Thoracic aorta (tissue), 2 donors: ENCODE measurements at regions not wholly inside any gene's neighbourhood (a gene's known extent, or its start where the extent isn't known, plus 50 kb on each side); places are given as distances from the start of the nearest gene placed in this dataset.

ENCODE experiments used
- ATAC-seq: fragments of 150-250 bp; one replicate; pipeline ENCODE4 v1.8.0; 2017; ENCODE audit warnings: low read depth; ENCODE audit not compliant: insufficient number of reproducible peaks, low FRiP score
- DNase-seq: peaks from one replicate; pipeline ENCODE4 v3.0.0-alpha.2; 2020; ENCODE audit warnings: low spot score
- H3K27ac ChIP-seq, 2 donors: fragments of 200-600 bp; sonication (generic); 1 replicate in 1 of 2; 2 replicates in 1 of 2; pipeline ENCODE4 v1.5.1; 2016; ENCODE audit warnings: mild to moderate bottlenecking in 2 of 2, moderate library complexity in 2 of 2
- H3K27me3 ChIP-seq: fragments of 200-600 bp; sonication (generic); replicated peaks from 2 replicates; pipeline ENCODE4 v1.6.0; 2016; ENCODE audit warnings: mild to moderate bottlenecking; ENCODE audit not compliant: insufficient read depth
- H3K36me3 ChIP-seq: fragments of 200-600 bp; sonication (generic); one replicate; pipeline ENCODE4 v1.5.1; 2016
- H3K4me1 ChIP-seq, 2 donors: fragments of 200-600 bp; sonication (generic); 1 replicate in 1 of 2; 2 replicates in 1 of 2; pipeline versions ENCODE4 v1.5.1 to v1.6.0; 2016; ENCODE audit warnings: low read depth in 2 of 2, mild to moderate bottlenecking in 1 of 2; ENCODE audit not compliant: control insufficient read depth in 1 of 2
- H3K4me3 ChIP-seq: fragments of 200-600 bp; sonication (generic); 2 replicates; pipeline ENCODE4 v1.5.1; 2016; ENCODE audit warnings: mild to moderate bottlenecking
- H3K9me3 ChIP-seq: fragments of 200-600 bp; sonication (generic); 2 replicates; pipeline ENCODE4 v1.5.1; 2016
- TF ChIP-seq, protein P1 (sequence below): fragments of 200-600 bp; sonication (generic); IDR thresholded peaks from one replicate; pipeline ENCODE4 v1.5.1; 2019; ENCODE audit warnings: antibody characterized with exemption

GRCh38 chr1:60571811-60572210 is 498.2 kb upstream of the C1orf87 start:
- H3K4me3 ChIP-seq, result no peak overlapping the region
- ATAC-seq (no peak), DNase-seq (no peak)
- no peaks in the 10 kb centered on the region for H3K9me3 ChIP-seq
- peaks cover 32 to 61% of the 10 kb centered on the region in 2 donors for H3K4me1 ChIP-seq
- no peaks in the 10 kb centered on the region for H3K36me3 ChIP-seq
- TF ChIP-seq, protein P1, sequence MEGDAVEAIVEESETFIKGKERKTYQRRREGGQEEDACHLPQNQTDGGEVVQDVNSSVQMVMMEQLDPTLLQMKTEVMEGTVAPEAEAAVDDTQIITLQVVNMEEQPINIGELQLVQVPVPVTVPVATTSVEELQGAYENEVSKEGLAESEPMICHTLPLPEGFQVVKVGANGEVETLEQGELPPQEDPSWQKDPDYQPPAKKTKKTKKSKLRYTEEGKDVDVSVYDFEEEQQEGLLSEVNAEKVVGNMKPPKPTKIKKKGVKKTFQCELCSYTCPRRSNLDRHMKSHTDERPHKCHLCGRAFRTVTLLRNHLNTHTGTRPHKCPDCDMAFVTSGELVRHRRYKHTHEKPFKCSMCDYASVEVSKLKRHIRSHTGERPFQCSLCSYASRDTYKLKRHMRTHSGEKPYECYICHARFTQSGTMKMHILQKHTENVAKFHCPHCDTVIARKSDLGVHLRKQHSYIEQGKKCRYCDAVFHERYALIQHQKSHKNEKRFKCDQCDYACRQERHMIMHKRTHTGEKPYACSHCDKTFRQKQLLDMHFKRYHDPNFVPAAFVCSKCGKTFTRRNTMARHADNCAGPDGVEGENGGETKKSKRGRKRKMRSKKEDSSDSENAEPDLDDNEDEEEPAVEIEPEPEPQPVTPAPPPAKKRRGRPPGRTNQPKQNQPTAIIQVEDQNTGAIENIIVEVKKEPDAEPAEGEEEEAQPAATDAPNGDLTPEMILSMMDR, result no peak
- H3K27me3 ChIP-seq, result no peaks in the 10 kb centered on the region
- H3K27ac ChIP-seq, result peak overlapping the region; percentile 82 to 90

DNA sequence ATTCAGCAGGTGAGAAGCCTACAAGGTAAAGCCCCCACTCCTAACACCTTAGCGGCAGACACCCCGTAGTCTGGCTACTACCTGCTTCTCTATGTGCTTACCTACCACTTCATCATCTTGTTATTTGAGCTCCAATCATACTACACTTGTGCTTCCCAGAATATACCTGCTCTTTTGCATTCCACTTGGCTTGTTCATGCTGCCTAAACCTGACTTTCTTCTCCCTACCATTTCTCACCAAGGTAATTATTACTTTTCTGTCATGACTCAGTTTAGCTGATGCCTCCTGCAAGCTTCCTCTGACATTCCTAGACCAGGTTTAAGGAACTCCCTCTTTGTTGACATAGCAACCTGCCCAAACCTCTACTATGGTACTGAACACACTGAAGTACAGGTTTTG is 495.6 kb upstream of the C1orf87 start:
- Histone ChIP-seq H3K36me3 (no peaks in the 10 kb centered on the region), H3K4me3 (no peak overlapping the region), H3K27ac (no peak overlapping the region), H3K4me1 (peaks cover 35 to 63% of the 10 kb centered on the region in 2 donors), H3K27me3 (no peaks in the 10 kb centered on the region), H3K9me3 (no peaks in the 10 kb centered on the region)
- ATAC-seq, result no peak
- DNase-seq, result no peak
- TF ChIP-seq, protein P1, result no peak

DNA sequence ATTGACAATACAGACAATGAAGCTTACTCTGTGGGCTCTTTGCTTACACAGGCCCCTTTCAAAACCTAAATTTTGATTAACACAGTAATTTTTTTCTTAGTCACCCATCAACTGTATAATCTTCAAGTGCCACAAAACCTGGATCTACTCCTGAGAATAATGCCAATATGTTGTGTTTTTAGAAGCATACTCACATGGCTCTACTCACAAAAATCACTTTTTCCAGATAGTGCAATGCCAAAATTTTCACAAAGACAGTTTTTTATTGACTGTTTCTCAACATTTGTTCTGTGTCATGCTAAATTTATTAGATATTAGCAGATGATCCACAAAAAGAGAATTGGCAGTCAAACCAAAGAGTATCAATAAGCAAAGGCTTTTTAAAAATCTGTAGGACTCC is 493.7 kb upstream of the C1orf87 start:
- peak overlapping the region; percentile 11 to 23 for H3K27ac ChIP-seq
- H3K9me3 ChIP-seq, result no peaks in the 10 kb centered on the region
- peaks cover 34 to 64% of the 10 kb centered on the region in 2 donors for H3K4me1 ChIP-seq
- TF ChIP-seq, protein P1, result no peak
- H3K27me3 ChIP-seq, result no peaks in the 10 kb centered on the region
- no peaks in the 10 kb centered on the region for H3K36me3 ChIP-seq
- H3K4me3 ChIP-seq, result no peak overlapping the region
- DNase-seq (no peak), ATAC-seq (no peak)

DNA sequence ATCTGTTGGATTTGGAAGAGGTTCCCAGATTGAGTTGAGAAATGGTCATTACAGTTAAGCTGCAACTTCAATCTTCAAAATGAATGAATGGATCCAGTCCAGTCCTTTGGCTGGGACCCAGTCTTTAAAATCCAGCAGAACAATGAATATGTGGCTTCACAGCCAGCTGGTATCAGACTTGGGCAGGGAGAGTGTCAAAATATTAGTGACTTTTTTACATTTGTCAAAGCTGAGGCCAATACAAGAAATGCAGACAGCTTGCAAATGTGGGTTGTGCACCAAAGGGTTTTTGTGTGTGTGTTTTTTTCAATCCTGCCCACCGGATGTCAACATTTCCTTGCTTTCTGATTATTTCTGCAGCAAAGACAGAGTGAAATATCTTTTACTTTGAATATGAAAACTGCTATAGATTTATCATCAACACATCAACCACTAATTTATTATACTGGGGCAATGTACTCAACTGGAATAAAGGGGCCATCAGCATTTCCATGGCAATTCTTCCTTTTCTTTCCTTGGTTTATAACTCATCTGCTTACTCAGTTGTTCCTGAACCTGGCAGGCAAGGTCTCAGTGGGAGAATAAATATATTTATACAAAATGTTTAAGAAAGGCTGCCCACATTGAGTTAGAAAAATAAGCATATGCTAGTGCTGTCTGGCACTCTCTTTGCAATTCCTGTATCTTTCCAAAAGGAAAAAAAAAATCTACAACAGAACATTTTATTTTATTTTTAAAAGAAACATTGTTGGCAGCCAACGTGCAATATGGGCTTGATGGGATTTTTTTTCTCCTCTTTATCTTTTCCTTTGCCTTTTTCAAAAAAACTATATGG is 491.6 kb upstream of the C1orf87 start:
- no peak for DNase-seq
- peak overlapping the region; percentile 15 to 59 for H3K27ac ChIP-seq
- H3K4me1 ChIP-seq, result peaks cover 33 to 64% of the 10 kb centered on the region in 2 donors
- H3K4me3 ChIP-seq, result no peak overlapping the region
- H3K36me3 ChIP-seq, result no peaks in the 10 kb centered on the region
- no peaks in the 10 kb centered on the region for H3K27me3 ChIP-seq
- no peak for ATAC-seq
- TF ChIP-seq, protein P1, result no peak
- H3K9me3 ChIP-seq, result no peaks in the 10 kb centered on the region

GRCh38 chr1:60563777-60564535 is 490.4 kb upstream of the C1orf87 start:
- no peaks in the 10 kb centered on the region for H3K27me3 ChIP-seq
- peaks cover 33 to 64% of the 10 kb centered on the region in 2 donors for H3K4me1 ChIP-seq
- DNase-seq, result no peak
- no peaks in the 10 kb centered on the region for H3K36me3 ChIP-seq
- TF ChIP-seq, protein P1, result no peak
- H3K4me3 ChIP-seq, result no peak overlapping the region
- ATAC-seq, result no peak
- H3K9me3 ChIP-seq, result no peaks in the 10 kb centered on the region
- H3K27ac ChIP-seq, result no peak overlapping the region
